ENCODE measurements at regions not wholly inside any gene's neighbourhood (a gene's known extent, or its start where the extent isn't known, plus 50 kb on each side); places are given as distances from the start of the nearest gene placed in this dataset.
"Not testable (repeated sequence)": the region's sequence is repeated elsewhere in the genome, so short reads cannot be mapped to it uniquely, and the experiment has no call there.

- H3K4me3 Mint-ChIP-seq = no peak overlapping the region
- WGBS (ENCODE audit: insufficient coverage) = no CpG with 5 or more reads among the region's 1 CpG
- intact Hi-C loops (cut with micrococcal nuclease) = no loop called here
These were observed 151.8 kb upstream of the TGFBR2 start for GRCh38 chr3:30454636-30455035.

GRCh38 chr3:30455112-30455511 lies 151.3 kb upstream of the TGFBR2 start:
- WGBS (ENCODE audit: insufficient coverage) = 80% methylated on average over 1 of the region's 4 CpGs
- H2AFZ ChIP-seq (ENCODE audit: insufficient read depth, low read depth, low read length, poor library complexity, severe bottlenecking); H3K27me3 Mint-ChIP-seq (ENCODE audit: low read depth in 3 of 3); H3K27me3 ChIP-seq (ENCODE audit: control insufficient read depth in 2 of 2, insufficient read depth in 2 of 2, low read length in 2 of 2); H3K4me1 Mint-ChIP-seq; intact Hi-C loops (cut with micrococcal nuclease); DNase-seq; H3K4me1 ChIP-seq (ENCODE audit: control insufficient read depth in 1 of 2, insufficient read depth in 2 of 2, low read length in 2 of 2); H3K4me2 ChIP-seq (replicated peaks; ENCODE audit: extremely low read depth, low read length, poor library complexity, severe bottlenecking); H3K79me2 ChIP-seq (ENCODE audit: insufficient read depth, low read length); H3K9me3 ChIP-seq (replicated peaks in 1 of 2; ENCODE audit: control insufficient read depth in 1 of 2, insufficient read depth in 1 of 2, low read length in 2 of 2); H3K27ac Mint-ChIP-seq; H3K36me3 ChIP-seq (replicated peaks in 1 of 2; ENCODE audit: control insufficient read depth in 1 of 2, insufficient read depth in 2 of 2, low read length in 2 of 2); H4K20me1 ChIP-seq (ENCODE audit: insufficient read depth, low read length); H3K27ac ChIP-seq (ENCODE audit: low read depth in 1 of 2, low read length in 2 of 2); H3K36me3 Mint-ChIP-seq; H3K9ac ChIP-seq (ENCODE audit: insufficient read depth, low read length, poor library complexity, severe bottlenecking); H3K4me3 Mint-ChIP-seq; H3K4me3 ChIP-seq (replicated peaks in 1 of 3; ENCODE audit: low read depth in 2 of 3, low read length in 3 of 3); H3K9me3 Mint-ChIP-seq: not testable (repeated sequence)

More at GRCh38 chr3:30454636-30455035, 151.8 kb upstream of the TGFBR2 start:
- Histone ChIP-seq H3K79me2 (ENCODE audit: insufficient read depth, low read length) (no peaks in the 10 kb centered on the region), H3K27me3 (ENCODE audit: control insufficient read depth in 2 of 2, insufficient read depth in 2 of 2, low read length in 2 of 2) (no peaks in the 10 kb centered on the region), H2AFZ (ENCODE audit: insufficient read depth, low read depth, low read length, poor library complexity, severe bottlenecking) (no peak overlapping the region), H4K20me1 (ENCODE audit: insufficient read depth, low read length) (no peaks in the 10 kb centered on the region), H3K4me3 (replicated peaks in 1 of 3; ENCODE audit: low read depth in 2 of 3, low read length in 3 of 3) (no peak overlapping the region), H3K9ac (ENCODE audit: insufficient read depth, low read length, poor library complexity, severe bottlenecking) (no peak overlapping the region), H3K4me1 (ENCODE audit: control insufficient read depth in 1 of 2, insufficient read depth in 2 of 2, low read length in 2 of 2) (no peaks in the 10 kb centered on the region), H3K4me2 (replicated peaks; ENCODE audit: extremely low read depth, low read length, poor library complexity, severe bottlenecking) (no peak overlapping the region), H3K27ac (ENCODE audit: low read depth in 1 of 2, low read length in 2 of 2) (no peak overlapping the region), H3K36me3 (replicated peaks in 1 of 2; ENCODE audit: control insufficient read depth in 1 of 2, insufficient read depth in 2 of 2, low read length in 2 of 2) (no peaks in the 10 kb centered on the region), H3K9me3 (replicated peaks in 1 of 2; ENCODE audit: control insufficient read depth in 1 of 2, insufficient read depth in 1 of 2, low read length in 2 of 2) (peaks cover 0 to 1% of the 10 kb centered on the region in 2 donors)
- H3K27ac Mint-ChIP-seq = no peak overlapping the region
- H3K9me3 Mint-ChIP-seq = peaks cover 0 to 3% (median 1%) of the 10 kb centered on the region in 7 donors
- H3K4me1 Mint-ChIP-seq = peaks cover 9% of the 10 kb centered on the region
- peaks cover 0 to 2% (median 0%) of the 10 kb centered on the region in 3 donors for H3K27me3 Mint-ChIP-seq (ENCODE audit: low read depth in 3 of 3)
- DNase-seq = no peak
- H3K36me3 Mint-ChIP-seq = no peaks in the 10 kb centered on the region
- no peak for TF ChIP-seq CTCF (IDR thresholded peaks at IDR 0.05)

Data from CD14-positive monocyte (primary cell).